Peyer's patch (tissue), 4 donors: ENCODE measurements at regions not wholly inside any gene's neighbourhood (a gene's known extent, or its start where the extent isn't known, plus 50 kb on each side); places are given as distances from the start of the nearest gene placed in this dataset.

ENCODE experiments used
- DNase-seq, 3 donors: peaks; one replicate each; pipeline ENCODE4 v3.0.0-alpha.2; 2017 to 2019
- H3K27ac ChIP-seq, 4 donors: fragments of 200-600 bp; sonication (generic); one replicate each; pipeline ENCODE4 v1.5.1; 2016 to 2019
- H3K27me3 ChIP-seq, 2 donors: fragments of 200-600 bp; sonication (generic); one replicate each; pipeline ENCODE4 v1.5.1; 2019
- H3K36me3 ChIP-seq, 3 donors: fragments of 200-600 bp; sonication (generic); one replicate each; pipeline ENCODE4 v1.5.1; 2016 to 2019
- H3K4me1 ChIP-seq, 4 donors: fragments of 200-600 bp; sonication (generic); one replicate each; pipeline ENCODE4 v1.5.1; 2016 to 2019
- H3K4me3 ChIP-seq, 4 donors: fragments of 200-600 bp; sonication (generic); 1 replicate in 3 of 4; 2 replicates in 1 of 4; pipeline ENCODE4 v1.5.1; 2016 to 2019; ENCODE audit warnings: mild to moderate bottlenecking in 1 of 4
- H3K9me3 ChIP-seq, 4 donors: fragments of 200-600 bp; sonication (generic); one replicate each; pipeline ENCODE4 v1.5.1; 2016 to 2019; ENCODE audit warnings: mild to moderate bottlenecking in 1 of 4
- POLR2A ChIP-seq, 2 donors: fragments of 450-650 bp; IDR thresholded peaks; one replicate each; pipeline ENCODE4 v1.5.1; 2017; ENCODE audit warnings: antibody characterized with exemption in 2 of 2, mild to moderate bottlenecking in 2 of 2, moderate library complexity in 2 of 2
- TF ChIP-seq, protein P1 (sequence below), 6 experiments: fragments of 450-650 bp in 4 of 6; fragments of 200-600 bp in 2 of 6; sonication (generic) in 1 of 6; IDR thresholded peaks; one replicate each; pipeline ENCODE4 v1.5.1; 2017 to 2019; ENCODE audit warnings: antibody characterized with exemption in 6 of 6, mild to moderate bottlenecking in 3 of 6, moderate library complexity in 1 of 6

DNA sequence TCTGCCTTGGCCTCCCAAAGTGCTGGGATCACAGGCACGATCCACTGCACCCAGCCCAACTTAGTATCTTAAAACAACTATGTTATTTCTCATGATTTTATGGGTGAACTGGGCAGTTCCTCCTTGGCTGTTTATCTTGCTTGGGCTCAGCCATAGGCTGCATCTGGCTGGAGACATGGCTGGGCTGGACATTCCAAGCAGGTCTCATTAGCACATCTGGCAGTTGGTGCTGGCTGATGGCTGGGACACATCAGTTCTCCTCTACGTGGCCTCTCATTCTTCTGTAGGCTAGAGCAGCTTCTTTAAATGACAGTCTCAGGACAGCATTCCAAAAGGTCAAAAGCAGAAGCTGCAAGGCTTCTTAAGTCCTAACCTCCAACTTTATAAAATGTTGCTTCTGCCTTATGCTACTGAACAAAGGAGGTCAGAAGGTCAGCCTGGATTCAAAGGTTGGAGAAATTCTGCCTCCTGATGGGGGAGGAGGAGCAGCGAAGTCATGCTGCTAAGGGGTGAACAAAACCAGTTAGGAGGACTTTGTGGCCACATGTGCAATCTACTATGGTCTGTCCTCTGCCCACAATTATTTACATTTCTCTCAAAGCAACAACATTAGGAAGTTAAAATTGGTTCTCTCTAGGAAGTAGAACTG, 144.0 kb downstream of the AQP9 start:
- H3K4me1 ChIP-seq = no peaks in the 10 kb centered on the region
- H3K4me3 ChIP-seq = no peak overlapping the region
- H3K9me3 ChIP-seq = no peaks in the 10 kb centered on the region
- no peak for DNase-seq
- no peaks in the 10 kb centered on the region for H3K27me3 ChIP-seq
- no peaks in the 10 kb centered on the region for H3K36me3 ChIP-seq
- no peak for TF ChIP-seq POLR2A (IDR thresholded peaks at IDR 0.05)
- TF ChIP-seq, protein P1, sequence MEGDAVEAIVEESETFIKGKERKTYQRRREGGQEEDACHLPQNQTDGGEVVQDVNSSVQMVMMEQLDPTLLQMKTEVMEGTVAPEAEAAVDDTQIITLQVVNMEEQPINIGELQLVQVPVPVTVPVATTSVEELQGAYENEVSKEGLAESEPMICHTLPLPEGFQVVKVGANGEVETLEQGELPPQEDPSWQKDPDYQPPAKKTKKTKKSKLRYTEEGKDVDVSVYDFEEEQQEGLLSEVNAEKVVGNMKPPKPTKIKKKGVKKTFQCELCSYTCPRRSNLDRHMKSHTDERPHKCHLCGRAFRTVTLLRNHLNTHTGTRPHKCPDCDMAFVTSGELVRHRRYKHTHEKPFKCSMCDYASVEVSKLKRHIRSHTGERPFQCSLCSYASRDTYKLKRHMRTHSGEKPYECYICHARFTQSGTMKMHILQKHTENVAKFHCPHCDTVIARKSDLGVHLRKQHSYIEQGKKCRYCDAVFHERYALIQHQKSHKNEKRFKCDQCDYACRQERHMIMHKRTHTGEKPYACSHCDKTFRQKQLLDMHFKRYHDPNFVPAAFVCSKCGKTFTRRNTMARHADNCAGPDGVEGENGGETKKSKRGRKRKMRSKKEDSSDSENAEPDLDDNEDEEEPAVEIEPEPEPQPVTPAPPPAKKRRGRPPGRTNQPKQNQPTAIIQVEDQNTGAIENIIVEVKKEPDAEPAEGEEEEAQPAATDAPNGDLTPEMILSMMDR (IDR thresholded peaks at IDR 0.05) = no peak
- no peak overlapping the region for H3K27ac ChIP-seq

- no peaks in the 10 kb centered on the region for H3K9me3 ChIP-seq
- H3K36me3 ChIP-seq = no peaks in the 10 kb centered on the region
- TF ChIP-seq POLR2A (IDR thresholded peaks at IDR 0.05) = no peak
- TF ChIP-seq, protein P1 (IDR thresholded peaks at IDR 0.05) = no peak
- no peak overlapping the region for H3K4me3 ChIP-seq
- DNase-seq = no peak
- H3K27ac ChIP-seq = no peak overlapping the region
- no peaks in the 10 kb centered on the region for H3K4me1 ChIP-seq
- H3K27me3 ChIP-seq = no peaks in the 10 kb centered on the region
Observed at GRCh38 chr15:58283302-58283701, 145.1 kb downstream of the AQP9 start.

GRCh38 chr15:58284293-58284692, 146.1 kb downstream of the AQP9 start:
- Histone ChIP-seq H3K27me3 (no peaks in the 10 kb centered on the region), H3K27ac (no peak overlapping the region), H3K36me3 (no peaks in the 10 kb centered on the region), H3K9me3 (no peaks in the 10 kb centered on the region), H3K4me3 (no peak overlapping the region), H3K4me1 (no peaks in the 10 kb centered on the region)
- no peak for DNase-seq
- TF ChIP-seq, protein P1 (IDR thresholded peaks at IDR 0.05) = no peak
- no peak for TF ChIP-seq POLR2A (IDR thresholded peaks at IDR 0.05)

GRCh38 chr15:58285212-58285920, 146.4 kb upstream of the LIPC start:
- Histone ChIP-seq H3K36me3 (no peaks in the 10 kb centered on the region), H3K9me3 (no peaks in the 10 kb centered on the region), H3K27ac (no peak overlapping the region), H3K4me1 (no peaks in the 10 kb centered on the region), H3K27me3 (no peaks in the 10 kb centered on the region), H3K4me3 (no peak overlapping the region)
- no peak for DNase-seq
- TF ChIP-seq POLR2A (IDR thresholded peaks at IDR 0.05) = no peak
- TF ChIP-seq, protein P1 (IDR thresholded peaks at IDR 0.05) = no peak

DNA sequence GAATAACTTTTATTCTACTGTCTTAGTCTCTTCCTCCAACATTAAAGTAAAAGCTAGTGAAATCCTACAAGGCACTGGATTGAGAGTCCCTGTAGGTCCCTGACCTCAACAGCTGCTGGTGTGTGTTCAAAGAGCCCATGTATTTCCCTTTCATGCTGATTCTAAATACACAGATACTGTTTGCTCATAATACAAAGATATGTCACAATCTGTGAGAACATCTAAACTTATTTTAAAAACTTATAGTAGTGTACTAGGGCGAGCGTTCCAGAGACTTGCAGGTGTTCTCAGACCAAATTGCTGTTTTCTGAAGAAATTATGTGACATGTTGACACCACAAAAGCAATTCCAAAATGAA, 145.9 kb upstream of the LIPC start:
- DNase-seq = no peak
- Histone ChIP-seq H3K27ac (no peak overlapping the region), H3K4me3 (no peak overlapping the region), H3K9me3 (no peaks in the 10 kb centered on the region), H3K4me1 (no peaks in the 10 kb centered on the region), H3K27me3 (no peaks in the 10 kb centered on the region), H3K36me3 (no peaks in the 10 kb centered on the region)
- no peak for TF ChIP-seq POLR2A (IDR thresholded peaks at IDR 0.05)
- TF ChIP-seq, protein P1 (IDR thresholded peaks at IDR 0.05) = no peak
